SK-N-SH (cell line): ENCODE measurements at regions not wholly inside any gene's neighbourhood (a gene's known extent, or its start where the extent isn't known, plus 50 kb on each side); places are given as distances from the start of the nearest gene placed in this dataset.

Experiments
- CTCF ChIA-PET: fragments of 300-600, 350-600 bp; formaldehyde crosslinking; extraction: SDS; loops from one replicate; lab custom pipeline; 2021; lab: Yijun Ruan, JAX
- POLR2A ChIA-PET: fragments of 350-600 bp; sonication (Branson Sonifier 250); formaldehyde crosslinking; extraction: SDS; loops from one replicate; lab custom pipeline; 2020; ENCODE audit warnings: antibody characterized with exemption, inconsistent platforms; lab: Yijun Ruan, JAX
- DNase-seq: peaks from one replicate; pipeline ENCODE4 v3.0.0; 2012
- H2AFZ ChIP-seq: fragments of 200-600 bp; sonication (generic); 2 replicates; pipeline ENCODE4 v1.8.1; 2016; ENCODE audit warnings: antibody characterized with exemption, mild to moderate bottlenecking, low read depth
- H3F3A ChIP-seq: fragments of 200-600 bp; sonication (generic); replicated peaks from 2 replicates; pipeline ENCODE3; 2016; ENCODE audit warnings: antibody characterized with exemption, mild to moderate bottlenecking; ENCODE audit not compliant: insufficient read depth
- H3K27ac ChIP-seq, 2 experiments: fragments of 200-500 bp in 1 of 2; fragments of 200-600 bp in 1 of 2; sonication (Bioruptor generic) in 1 of 2; sonication (generic), shearing (Covaris generic) in 1 of 2; 2 replicates each; pipeline versions ENCODE4 v1.5.1 to v1.6.1; 2014 to 2016; ENCODE audit warnings: low read depth in 2 of 2, inconsistent platforms in 1 of 2, low read length in 1 of 2, mild to moderate bottlenecking in 1 of 2, mixed read lengths in 1 of 2
- H3K27me3 ChIP-seq: fragments of 200-600 bp; sonication (generic), shearing (Covaris generic); 2 replicates; pipeline ENCODE4 v1.6.1; 2016; ENCODE audit warnings: mixed run types; ENCODE audit not compliant: insufficient read depth
- H3K36me3 ChIP-seq, 2 experiments: fragments of 200-500 bp in 1 of 2; fragments of 200-600 bp in 1 of 2; sonication (Bioruptor generic) in 1 of 2; sonication (generic) in 1 of 2; replicated peaks in 1 of 2; 2 replicates each; pipeline versions ENCODE3 to v1.5.1; 2014 to 2016; ENCODE audit warnings: low read length in 1 of 2, mild to moderate bottlenecking in 1 of 2; ENCODE audit not compliant: insufficient read depth in 2 of 2, control insufficient read depth in 1 of 2
- H3K4me1 ChIP-seq, 2 experiments: fragments of 200-500 bp in 1 of 2; fragments of 200-600 bp in 1 of 2; sonication (Bioruptor generic) in 1 of 2; sonication (generic), shearing (Covaris generic) in 1 of 2; 2 replicates each; pipeline versions ENCODE4 v1.5.1 to v1.6.1; 2014 to 2016; ENCODE audit warnings: low read depth in 1 of 2, low read length in 1 of 2, mixed run types in 1 of 2; ENCODE audit not compliant: insufficient read depth in 2 of 2, control insufficient read depth in 1 of 2
- H3K4me2 ChIP-seq: fragments of 200-600 bp; sonication (generic), shearing (Covaris generic); 2 replicates; pipeline ENCODE4 v1.6.1; 2017; ENCODE audit warnings: mixed run types
- H3K4me3 ChIP-seq, 2 experiments: fragments of 200-500 bp in 1 of 2; fragments of 200-600 bp in 1 of 2; sonication (Bioruptor generic) in 1 of 2; sonication (generic), shearing (Covaris generic) in 1 of 2; 2 replicates each; pipeline versions ENCODE4 v1.5.1 to v1.8.1; 2014 to 2016; ENCODE audit warnings: low read depth in 2 of 2, inconsistent platforms in 1 of 2, low read length in 1 of 2, mild to moderate bottlenecking in 1 of 2, mixed read lengths in 1 of 2, moderate library complexity in 1 of 2
- H3K79me2 ChIP-seq: fragments of 200-600 bp; sonication (generic); 2 replicates; pipeline ENCODE4 v1.8.1; 2017; ENCODE audit warnings: mild to moderate bottlenecking; ENCODE audit not compliant: insufficient read depth
- H3K9ac ChIP-seq: fragments of 200-600 bp; sonication (generic); 2 replicates; pipeline ENCODE4 v1.6.1; 2017; ENCODE audit warnings: mixed run types
- H3K9me2 ChIP-seq: fragments of 200-600 bp; sonication (generic); 2 replicates; pipeline ENCODE4 v1.6.1; 2017; ENCODE audit warnings: mixed run types
- H3K9me3 ChIP-seq: fragments of 200-600 bp; sonication (generic); 2 replicates; pipeline ENCODE4 v1.6.1; 2017; ENCODE audit warnings: mixed run types, mild to moderate bottlenecking, moderate library complexity
- H4K20me1 ChIP-seq: fragments of 200-600 bp; sonication (generic); 2 replicates; pipeline ENCODE4 v1.6.1; 2017; ENCODE audit warnings: mild to moderate bottlenecking, mixed run types; ENCODE audit not compliant: insufficient read depth
- CTCF ChIP-seq: fragments of 200-600 bp; sonication (generic); IDR thresholded peaks from 2 replicates; pipeline ENCODE4 v1.6.1; 2017; ENCODE audit warnings: antibody characterized with exemption, mild to moderate bottlenecking, moderate library complexity
- ELF1 ChIP-seq: IDR thresholded peaks from 2 replicates; pipeline ENCODE4 v1.4.0; 2012
- EP300 ChIP-seq, 2 experiments: IDR thresholded peaks; 2 replicates each; pipeline versions ENCODE4 v1.4.0 to v1.6.1; 2012; ENCODE audit warnings: borderline replicate concordance in 1 of 2, low read depth in 1 of 2, low read length in 1 of 2
- FOXJ3 ChIP-seq: sonication (generic); formaldehyde crosslinking; IDR thresholded peaks from 2 replicates; pipeline ENCODE4 v1.5.1; 2020; ENCODE audit warnings: mild to moderate bottlenecking, missing genetic modification reagents
- FOXM1 ChIP-seq: IDR thresholded peaks from 2 replicates; pipeline ENCODE4 v1.4.0; 2012; ENCODE audit warnings: low read depth, mild to moderate bottlenecking
- JUND ChIP-seq: IDR thresholded peaks from 2 replicates; pipeline ENCODE4 v1.4.0; 2012
- MXI1 ChIP-seq: IDR thresholded peaks from 2 replicates; pipeline ENCODE4 v1.6.1; 2012; ENCODE audit warnings: mild to moderate bottlenecking, low read depth, low read length, improper control_type of control experiment
- NFIC ChIP-seq: IDR thresholded peaks from 2 replicates; pipeline ENCODE4 v1.4.0; 2012; ENCODE audit warnings: borderline replicate concordance
- NRF1 ChIP-seq: IDR thresholded peaks from 2 replicates; pipeline ENCODE4 v1.6.1; 2012; ENCODE audit warnings: low read depth, mild to moderate bottlenecking, low read length
- PBX3 ChIP-seq: IDR thresholded peaks from 2 replicates; pipeline ENCODE4; 2012
- RCOR1 ChIP-seq: fragments of 150-350 bp; IDR thresholded peaks from 2 replicates; pipeline ENCODE4 v1.6.1; 2017; ENCODE audit warnings: antibody characterized with exemption, low read length
- REST ChIP-seq: IDR thresholded peaks from 2 replicates; pipeline ENCODE4 v1.6.1; 2012; ENCODE audit warnings: mild to moderate bottlenecking, low read depth, low read length, moderate library complexity
- SIN3A ChIP-seq: IDR thresholded peaks from 2 replicates; pipeline ENCODE4 v1.6.1; 2012; ENCODE audit warnings: low read depth, mild to moderate bottlenecking, low read length, moderate library complexity, borderline replicate concordance
- SMC3 ChIP-seq: IDR thresholded peaks from 2 replicates; pipeline ENCODE4 v1.6.1; 2012; ENCODE audit warnings: low read depth, low read length, improper control_type of control experiment
- TCF12 ChIP-seq: IDR thresholded peaks from 2 replicates; pipeline ENCODE4 v1.4.0; 2012
- TEAD4 ChIP-seq: IDR thresholded peaks from 2 replicates; pipeline ENCODE4 v1.4.0; 2012; ENCODE audit warnings: mild to moderate bottlenecking, borderline replicate concordance; ENCODE audit not compliant: insufficient read depth
- YY1 ChIP-seq: IDR thresholded peaks from 2 replicates; pipeline ENCODE4 v1.4.0; 2012; ENCODE audit warnings: low read depth, mild to moderate bottlenecking
- ZBTB33 ChIP-seq: IDR thresholded peaks from 2 replicates; pipeline ENCODE4 v1.4.0; 2012; ENCODE audit warnings: low read depth, borderline replicate concordance
- WGBS: methylation state at CpG from one replicate; pipeline ENCODE4 v1.1.6; 2017; ENCODE audit warnings: low lambda C conversion rate; 5-methylcytosine and 5-hydroxymethylcytosine counted together

GRCh38 chr12:107571492-107571891 is 114.1 kb upstream of the PWP1 start:
- H3F3A ChIP-seq = no peaks in the 10 kb centered on the region
- DNase-seq = no peak
- H3K79me2 ChIP-seq = no peaks in the 10 kb centered on the region
- no peaks in the 10 kb centered on the region for H3K36me3 ChIP-seq
- H3K9ac ChIP-seq = no peak overlapping the region
- no peaks in the 10 kb centered on the region for H3K9me3 ChIP-seq
- H2AFZ ChIP-seq = no peak overlapping the region
- H3K9me2 ChIP-seq = no peaks in the 10 kb centered on the region
- no peaks in the 10 kb centered on the region for H4K20me1 ChIP-seq
- POLR2A ChIA-PET = no interaction called here
- no peak overlapping the region for H3K4me2 ChIP-seq
- CTCF ChIA-PET = interaction anchor here (1.8 kb wide), 1 partner anchor 36 kb away, joined by 4 read pairs; no protein-coding TSS in a partner anchor
- H3K4me3 ChIP-seq = no peak overlapping the region
- TF ChIP-seq TCF12 = no peak
- no peak for TF ChIP-seq REST
- no peak for TF ChIP-seq SIN3A
- no peak for TF ChIP-seq JUND
- TF ChIP-seq YY1 = no peak
- no peak for TF ChIP-seq EP300 (IDR thresholded peaks at IDR 0.05; ENCODE audit: borderline replicate concordance in 1 of 2, low read depth in 1 of 2, low read length in 1 of 2)
- TF ChIP-seq CTCF = no peak
- TF ChIP-seq FOXJ3 (CRISPR knock-in tag) = no peak
- no peak for TF ChIP-seq ELF1
- TF ChIP-seq MXI1 = no peak
- no peak for TF ChIP-seq SMC3
- TF ChIP-seq PBX3 = no peak
- no peak for TF ChIP-seq RCOR1
- TF ChIP-seq NRF1 = no peak
- TF ChIP-seq NFIC = no peak
- no peak for TF ChIP-seq FOXM1
- TF ChIP-seq TEAD4 = no peak
- TF ChIP-seq ZBTB33 = no peak
- peaks cover 0 to 3% of the 10 kb centered on the region in 2 experiments; a peak in 1 of 4 replicates for H3K4me1 ChIP-seq
- 64% methylated on average over 7 of the region's 7 CpGs for WGBS
- H3K27ac ChIP-seq = no peak overlapping the region
- no peaks in the 10 kb centered on the region for H3K27me3 ChIP-seq
